GM19025 (cell line): ENCODE measurements at regions not wholly inside any gene's neighbourhood (a gene's known extent, or its start where the extent isn't known, plus 50 kb on each side); places are given as distances from the start of the nearest gene placed in this dataset.
A peak's percentile ranks its signal among the peaks of the same experiment; 100 is the strongest.

ENCODE experiments used
- ATAC-seq: cut with Tn5 transposase; IDR thresholded peaks from one replicate; pipeline ENCODE4 v1.9.1; 2021; ENCODE audit warnings: mild to moderate bottlenecking, low read depth, moderate library complexity; ENCODE audit not compliant: unreplicated experiment

GRCh38 chr3:193895409-193895808 lies 240.5 kb upstream of the HES1 start:
- ATAC-seq, result no peak

GRCh38 chr3:193896419-193896818 lies 239.5 kb upstream of the HES1 start:
- ATAC-seq, result no peak

- no peak for ATAC-seq
Observed at GRCh38 chr3:193897288-193897687, 238.7 kb upstream of the HES1 start.

GRCh38 chr3:193897731-193898180 lies 238.2 kb upstream of the HES1 start:
- no peak for ATAC-seq

GRCh38 chr3:193899001-193899400 lies 236.9 kb upstream of the HES1 start:
- no peak for ATAC-seq

GRCh38 chr3:193901007-193901406 lies 234.9 kb upstream of the HES1 start:
- no peak for ATAC-seq

GRCh38 chr3:193902607-193903511 lies 233.1 kb upstream of the HES1 start:
- ATAC-seq, result no peak

GRCh38 chr3:193903512-193903817 lies 232.5 kb upstream of the HES1 start:
- ATAC-seq, result no peak

GRCh38 chr3:193903966-193904365 lies 232.0 kb upstream of the HES1 start:
- no peak for ATAC-seq

- no peak for ATAC-seq
Observed at GRCh38 chr3:193905541-193906396, 230.2 kb upstream of the HES1 start.

- ATAC-seq, result no peak
Observed at GRCh38 chr3:193906849-193907410, 229.0 kb upstream of the HES1 start.

GRCh38 chr3:193908181-193908744 lies 227.7 kb upstream of the HES1 start:
- no peak for ATAC-seq

- peak; percentile 53 for ATAC-seq
Observed at GRCh38 chr3:193909387-193909786, 226.6 kb upstream of the HES1 start.

GRCh38 chr3:193910310-193910709 lies 225.6 kb upstream of the HES1 start:
- no peak for ATAC-seq

GRCh38 chr3:193910886-193911738 lies 224.8 kb upstream of the HES1 start:
- no peak for ATAC-seq

- no peak for ATAC-seq
Observed at GRCh38 chr3:193911784-193912340, 224.1 kb upstream of the HES1 start.

GRCh38 chr3:193912621-193913178 lies 223.2 kb upstream of the HES1 start:
- no peak for ATAC-seq

GRCh38 chr3:193914602-193915001 lies 221.3 kb upstream of the HES1 start:
- ATAC-seq, result no peak

- ATAC-seq, result no peak
Observed at GRCh38 chr3:193915099-193915498, 220.8 kb upstream of the HES1 start.
